GM13976 (cell line): ENCODE measurements at regions not wholly inside any gene's neighbourhood (a gene's known extent, or its start where the extent isn't known, plus 50 kb on each side); places are given as distances from the start of the nearest gene placed in this dataset.

Source experiments
- DNase-seq: peaks from one replicate; pipeline ENCODE4 v3.0.0; 2012; ENCODE audit warnings: low spot score
- CTCF ChIP-seq: IDR thresholded peaks from 2 replicates; pipeline ENCODE4 v1.5.1; 2012; ENCODE audit warnings: borderline replicate concordance, mild to moderate bottlenecking; ENCODE audit not compliant: insufficient read depth; ENCODE audit errors: extremely low read depth, missing control alignments, control extremely low read depth
- in situ Hi-C: fragments of 300-500 bp; cut with MboI; formaldehyde crosslinking; loops from one replicate; pipeline ENCODE4 v1.12.0; 2022; ENCODE audit warnings: low sequenced_read_pairs, mixed read lengths, inconsistent platforms; ENCODE audit not compliant: unreplicated experiment

- TF ChIP-seq CTCF = no peak
- in situ Hi-C loops = no loop called here
- no peak for DNase-seq
Observed at GRCh38 chr4:66032571-66032970, 362.3 kb upstream of the EPHA5 start.

- in situ Hi-C loops = no loop called here
- DNase-seq = no peak
- no peak for TF ChIP-seq CTCF
Observed at GRCh38 chr4:66028668-66029067, 358.4 kb upstream of the EPHA5 start.

- no peak for TF ChIP-seq CTCF
- in situ Hi-C loops = no loop called here
- DNase-seq = no peak
Observed at GRCh38 chr4:66023061-66023460, 352.8 kb upstream of the EPHA5 start.

- in situ Hi-C loops = no loop called here
- TF ChIP-seq CTCF = no peak
- no peak for DNase-seq
Observed at GRCh38 chr4:66017671-66018070, 347.4 kb upstream of the EPHA5 start.

- no peak for DNase-seq
- TF ChIP-seq CTCF = no peak
- in situ Hi-C loops = no loop called here
Observed at GRCh38 chr4:66016240-66016639, 346.0 kb upstream of the EPHA5 start.

GRCh38 chr4:66014146-66014765, 344.0 kb upstream of the EPHA5 start:
- no peak for TF ChIP-seq CTCF
- no peak for DNase-seq
- in situ Hi-C loops = no loop called here

GRCh38 chr4:66000510-66001117, 330.3 kb upstream of the EPHA5 start:
- no peak for TF ChIP-seq CTCF
- DNase-seq = no peak
- in situ Hi-C loops = no loop called here
